WTC11 (cell line): ENCODE measurements at regions not wholly inside any gene's neighbourhood (a gene's known extent, or its start where the extent isn't known, plus 50 kb on each side); places are given as distances from the start of the nearest gene placed in this dataset.

Source experiments
- ATAC-seq: fragments of 200-7000 bp; cut with Tn5 transposase; 2 replicates; pipeline ENCODE4 v1.10.0; 2021; ENCODE audit warnings: mild to moderate bottlenecking, moderate library complexity
- CTCF ChIA-PET: fragments of 300-600 bp; sonication (Branson Sonifier 250); formaldehyde crosslinking; loops from one replicate; lab custom pipeline; 2021; ENCODE audit warnings: antibody characterized with exemption; lab: Charles Lee
- POLR2A ChIA-PET: fragments of 350-600 bp; sonication (Branson Sonifier 250); formaldehyde crosslinking; loops from one replicate; lab custom pipeline; 2021; ENCODE audit warnings: antibody characterized with exemption; lab: Charles Lee
- DNase-seq: peaks from one replicate; pipeline ENCODE4 v3.0.0; 2021; ENCODE audit warnings: low spot score
- H3K27ac Mint-ChIP-seq: 2 replicates; pipeline ENCODE4 v1.8.0; 2021; ENCODE audit warnings: mixed read lengths
- H3K27me3 Mint-ChIP-seq: 2 replicates; pipeline ENCODE4 v1.8.0; 2021; ENCODE audit warnings: low read depth, mild to moderate bottlenecking, moderate library complexity, mixed read lengths
- H3K36me3 Mint-ChIP-seq: 2 replicates; pipeline ENCODE4 v1.8.0; 2021; ENCODE audit warnings: mixed read lengths
- H3K4me1 Mint-ChIP-seq: 2 replicates; pipeline ENCODE4 v1.8.0; 2022; ENCODE audit warnings: mixed read lengths
- H3K4me3 Mint-ChIP-seq: 2 replicates; pipeline ENCODE4 v1.8.0; 2021; ENCODE audit warnings: mild to moderate bottlenecking, moderate library complexity, mixed read lengths
- H3K9me3 Mint-ChIP-seq: 2 replicates; pipeline ENCODE4 v1.8.0; 2021; ENCODE audit warnings: mixed read lengths
- ATF6 ChIP-seq: sonication (generic); formaldehyde crosslinking; IDR thresholded peaks from 2 replicates; pipeline ENCODE4 v1.8.1; 2023; ENCODE audit warnings: mild to moderate bottlenecking, missing genetic modification reagents
- CBFB ChIP-seq: sonication (generic); formaldehyde crosslinking; IDR thresholded peaks from 2 replicates; pipeline ENCODE4 v1.8.1; 2022; ENCODE audit warnings: mild to moderate bottlenecking, low read depth, missing genetic modification reagents
- CREM ChIP-seq: sonication (generic); formaldehyde crosslinking; IDR thresholded peaks from 2 replicates; pipeline ENCODE4 v1.8.1; 2022; ENCODE audit warnings: mild to moderate bottlenecking, missing genetic modification reagents, moderate library complexity
- EMX1 ChIP-seq: fragments of 250-450 bp; sonication (Bioruptor Pico); IDR thresholded peaks from 2 replicates; pipeline ENCODE4 v1.8.0; 2021; ENCODE audit warnings: mild to moderate bottlenecking
- ESRRA ChIP-seq: sonication (generic); formaldehyde crosslinking; IDR thresholded peaks from 2 replicates; pipeline ENCODE4 v1.8.1; 2022; ENCODE audit warnings: mild to moderate bottlenecking, missing genetic modification reagents, borderline replicate concordance
- GRHL2 ChIP-seq: fragments of 250-450 bp; sonication (Bioruptor Pico); IDR thresholded peaks from 2 replicates; pipeline ENCODE4 v1.8.0; 2022; ENCODE audit warnings: mild to moderate bottlenecking, moderate library complexity; ENCODE audit not compliant: insufficient replicate concordance, severe bottlenecking
- GTF2I ChIP-seq: fragments of 250-450 bp; sonication (Bioruptor Pico); conservative IDR thresholded peaks from 2 replicates; pipeline ENCODE4 v1.4.0; 2021; ENCODE audit warnings: mild to moderate bottlenecking
- HMGA2 ChIP-seq: fragments of 250-450 bp; sonication (Bioruptor Pico); IDR thresholded peaks from 2 replicates; pipeline ENCODE4 v1.4.0; 2021; ENCODE audit warnings: mild to moderate bottlenecking, moderate library complexity
- JUN ChIP-seq: sonication (generic); formaldehyde crosslinking; IDR thresholded peaks from 2 replicates; pipeline ENCODE4 v1.8.0; 2023; ENCODE audit warnings: mild to moderate bottlenecking, missing genetic modification reagents
- NFE2L1 ChIP-seq: sonication (generic); formaldehyde crosslinking; IDR thresholded peaks from 2 replicates; pipeline ENCODE4 v1.8.1; 2023; ENCODE audit warnings: missing genetic modification reagents
- NFYB ChIP-seq: sonication (generic); formaldehyde crosslinking; conservative IDR thresholded peaks from 2 replicates; pipeline ENCODE4 v1.8.0; 2022; ENCODE audit warnings: low read depth, missing genetic modification reagents
- OVOL2 ChIP-seq: fragments of 250-450 bp; sonication (Bioruptor Pico); IDR thresholded peaks from 2 replicates; pipeline ENCODE4 v1.9.0; 2021; ENCODE audit warnings: mild to moderate bottlenecking, borderline replicate concordance
- SMAD3 ChIP-seq: sonication (generic); formaldehyde crosslinking; IDR thresholded peaks from 2 replicates; pipeline ENCODE4 v1.8.0; 2022; ENCODE audit warnings: missing genetic modification reagents, mild to moderate bottlenecking, borderline replicate concordance
- SMAD4 ChIP-seq: sonication (generic); formaldehyde crosslinking; IDR thresholded peaks from 2 replicates; pipeline ENCODE4 v1.8.0; 2022; ENCODE audit warnings: mild to moderate bottlenecking, missing genetic modification reagents
- SP1 ChIP-seq: sonication (generic); formaldehyde crosslinking; conservative IDR thresholded peaks from 2 replicates; pipeline ENCODE4 v1.8.1; 2022; ENCODE audit warnings: missing genetic modification reagents
- TEAD1 ChIP-seq: sonication (generic); formaldehyde crosslinking; IDR thresholded peaks from 2 replicates; pipeline ENCODE4 v1.8.0; 2022; ENCODE audit warnings: mild to moderate bottlenecking, missing genetic modification reagents
- TP53 ChIP-seq: sonication (generic); formaldehyde crosslinking; IDR thresholded peaks from 2 replicates; pipeline ENCODE4 v1.8.1; 2023; ENCODE audit warnings: mild to moderate bottlenecking, missing genetic modification reagents
- ZNF263 ChIP-seq: sonication (generic); formaldehyde crosslinking; IDR thresholded peaks from 2 replicates; pipeline ENCODE4 v1.8.1; 2022; ENCODE audit warnings: low read depth, mild to moderate bottlenecking, moderate library complexity, missing genetic modification reagents
- ZNF396 ChIP-seq: fragments of 250-450 bp; sonication (Bioruptor Pico); IDR thresholded peaks from 2 replicates; pipeline ENCODE4 v1.8.0; 2021; ENCODE audit warnings: mild to moderate bottlenecking, moderate library complexity, borderline replicate concordance
- ZNF416 ChIP-seq: fragments of 250-450 bp; sonication (Bioruptor Pico); IDR thresholded peaks from 2 replicates; pipeline ENCODE4 v1.9.0; 2021; ENCODE audit warnings: mild to moderate bottlenecking, inconsistent platforms
- ZSCAN18 ChIP-seq: fragments of 250-450 bp; sonication (Bioruptor Pico); IDR thresholded peaks from 2 replicates; pipeline ENCODE4 v2.1.2; 2022; ENCODE audit warnings: mild to moderate bottlenecking, moderate library complexity
- TF ChIP-seq, protein P1 (sequence below): sonication (generic); formaldehyde crosslinking; IDR thresholded peaks from 2 replicates; pipeline ENCODE4 v1.8.1; 2022; ENCODE audit warnings: missing genetic modification reagents, borderline replicate concordance
- TF ChIP-seq, protein P2 (sequence below): sonication (generic); formaldehyde crosslinking; IDR thresholded peaks from 2 replicates; pipeline ENCODE4 v1.8.1; 2023; ENCODE audit warnings: mild to moderate bottlenecking, moderate library complexity, missing genetic modification reagents

GRCh38 chr7:13532028-13532753 lies 457.3 kb downstream of the ETV1 start (continued):
- TF ChIP-seq SP1 (no peak), GTF2I (CRISPR knock-in tag) (no peak), TP53 (CRISPR knock-in tag) (no peak)

DNA sequence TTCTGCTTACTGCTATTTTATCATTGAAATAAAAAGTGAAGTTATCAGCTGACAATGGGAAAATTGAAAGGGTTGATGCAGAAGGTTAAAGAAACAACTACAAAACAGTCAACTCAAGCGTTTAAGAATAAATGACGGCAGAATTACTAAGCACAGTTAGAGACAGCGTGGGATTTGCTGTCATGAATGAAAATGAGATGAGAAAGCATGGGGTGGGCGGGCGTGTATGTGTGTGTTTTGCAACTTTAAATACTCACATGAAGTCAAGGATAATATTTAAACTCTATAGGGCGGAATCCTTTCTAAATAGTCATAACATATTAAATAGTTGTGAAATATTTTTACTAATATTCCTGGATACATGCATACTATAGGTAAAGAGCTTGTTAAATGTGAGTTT lies 450.8 kb downstream of the ETV1 start:
- ATAC-seq (no peak), DNase-seq (no peak)
- CTCF ChIA-PET = no interaction called here
- no peak overlapping the region for H3K27ac Mint-ChIP-seq
- no peaks in the 10 kb centered on the region for H3K9me3 Mint-ChIP-seq
- POLR2A ChIA-PET = no interaction called here
- H3K4me3 Mint-ChIP-seq = no peak overlapping the region
- no peak for TF ChIP-seq CBFB (CRISPR knock-in tag)
- TF ChIP-seq TEAD1 (CRISPR knock-in tag) = no peak
- no peak for TF ChIP-seq ESRRA
- no peak for TF ChIP-seq ZNF396 (CRISPR knock-in tag)
- no peak for TF ChIP-seq ATF6 (CRISPR knock-in tag)
- peaks cover 14% of the 10 kb centered on the region for H3K4me1 Mint-ChIP-seq
- H3K36me3 Mint-ChIP-seq = no peaks in the 10 kb centered on the region
- H3K27me3 Mint-ChIP-seq = no peaks in the 10 kb centered on the region

DNA sequence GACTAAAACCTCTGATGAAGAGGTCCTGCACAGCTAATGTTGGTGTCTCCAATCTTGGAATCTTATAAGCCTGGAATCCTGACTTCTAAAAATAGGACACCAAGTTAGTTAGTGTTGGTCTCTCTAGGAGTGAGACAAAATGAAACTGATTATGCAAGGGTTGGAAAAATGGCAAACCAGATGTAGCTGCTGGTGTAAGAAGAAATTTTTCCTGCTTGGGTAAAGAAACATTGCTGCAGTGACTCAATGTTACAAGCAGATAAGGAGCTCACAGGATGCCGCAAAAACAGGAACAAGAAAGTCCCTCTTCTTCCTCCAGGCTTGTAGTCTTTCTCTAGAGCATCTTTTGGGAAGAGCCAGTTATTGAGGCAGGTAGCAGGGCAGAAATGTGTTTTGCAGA lies 449.0 kb downstream of the ETV1 start:
- H3K4me3 Mint-ChIP-seq = no peak overlapping the region
- DNase-seq (no peak), ATAC-seq (no peak)
- POLR2A ChIA-PET = no interaction called here
- no peaks in the 10 kb centered on the region for H3K9me3 Mint-ChIP-seq
- no peak for TF ChIP-seq JUN (CRISPR knock-in tag)
- TF ChIP-seq EMX1 = no peak
- TF ChIP-seq NFYB = no peak
- no peak for TF ChIP-seq ZNF416
- TF ChIP-seq ZSCAN18 (CRISPR knock-in tag) = no peak
- TF ChIP-seq, protein P1, sequence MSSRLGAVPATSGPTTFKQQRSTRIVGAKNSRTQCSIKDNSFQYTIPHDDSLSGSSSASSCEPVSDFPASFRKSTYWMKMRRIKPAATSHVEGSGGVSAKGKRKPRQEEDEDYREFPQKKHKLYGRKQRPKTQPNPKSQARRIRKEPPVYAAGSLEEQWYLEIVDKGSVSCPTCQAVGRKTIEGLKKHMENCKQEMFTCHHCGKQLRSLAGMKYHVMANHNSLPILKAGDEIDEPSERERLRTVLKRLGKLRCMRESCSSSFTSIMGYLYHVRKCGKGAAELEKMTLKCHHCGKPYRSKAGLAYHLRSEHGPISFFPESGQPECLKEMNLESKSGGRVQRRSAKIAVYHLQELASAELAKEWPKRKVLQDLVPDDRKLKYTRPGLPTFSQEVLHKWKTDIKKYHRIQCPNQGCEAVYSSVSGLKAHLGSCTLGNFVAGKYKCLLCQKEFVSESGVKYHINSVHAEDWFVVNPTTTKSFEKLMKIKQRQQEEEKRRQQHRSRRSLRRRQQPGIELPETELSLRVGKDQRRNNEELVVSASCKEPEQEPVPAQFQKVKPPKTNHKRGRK (CRISPR knock-in tag) = no peak
- TF ChIP-seq SMAD4 (CRISPR knock-in tag) = no peak
- no peak for TF ChIP-seq CREM (CRISPR knock-in tag)
- TF ChIP-seq ZNF263 = no peak
- TF ChIP-seq SMAD3 = no peak
- no peak for TF ChIP-seq OVOL2 (CRISPR knock-in tag)
- no peak for TF ChIP-seq NFE2L1 (CRISPR knock-in tag)
- no peak for TF ChIP-seq GRHL2 (CRISPR knock-in tag)
- TF ChIP-seq, protein P2, sequence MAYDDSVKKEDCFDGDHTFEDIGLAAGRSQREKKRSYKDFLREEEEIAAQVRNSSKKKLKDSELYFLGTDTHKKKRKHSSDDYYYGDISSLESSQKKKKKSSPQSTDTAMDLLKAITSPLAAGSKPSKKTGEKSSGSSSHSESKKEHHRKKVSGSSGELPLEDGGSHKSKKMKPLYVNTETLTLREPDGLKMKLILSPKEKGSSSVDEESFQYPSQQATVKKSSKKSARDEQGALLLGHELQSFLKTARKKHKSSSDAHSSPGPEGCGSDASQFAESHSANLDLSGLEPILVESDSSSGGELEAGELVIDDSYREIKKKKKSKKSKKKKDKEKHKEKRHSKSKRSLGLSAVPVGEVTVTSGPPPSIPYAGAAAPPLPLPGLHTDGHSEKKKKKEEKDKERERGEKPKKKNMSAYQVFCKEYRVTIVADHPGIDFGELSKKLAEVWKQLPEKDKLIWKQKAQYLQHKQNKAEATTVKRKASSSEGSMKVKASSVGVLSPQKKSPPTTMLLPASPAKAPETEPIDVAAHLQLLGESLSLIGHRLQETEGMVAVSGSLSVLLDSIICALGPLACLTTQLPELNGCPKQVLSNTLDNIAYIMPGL (CRISPR knock-in tag) = no peak
- TF ChIP-seq HMGA2 = no peak
- no peak overlapping the region for H3K27ac Mint-ChIP-seq
- peaks cover 14% of the 10 kb centered on the region for H3K4me1 Mint-ChIP-seq
- H3K36me3 Mint-ChIP-seq = no peaks in the 10 kb centered on the region
- no peaks in the 10 kb centered on the region for H3K27me3 Mint-ChIP-seq
- CTCF ChIA-PET = interaction anchor here (1.1 kb wide), 1 partner anchor 1151 kb away, joined by 3 read pairs; no protein-coding TSS in a partner anchor
